ENCODE measurements at regions not wholly inside any gene's neighbourhood (a gene's known extent, or its start where the extent isn't known, plus 50 kb on each side); places are given as distances from the start of the nearest gene placed in this dataset.
"Not testable (repeated sequence)": the region's sequence is repeated elsewhere in the genome, so short reads cannot be mapped to it uniquely, and the experiment has no call there.

GRCh38 chr2:36052819-36053218, 302.8 kb upstream of the CRIM1 start:
- no peak for DNase-seq

- DNase-seq = no peak
Observed at GRCh38 chr2:36044411-36044810, 311.2 kb upstream of the CRIM1 start.

- no peak for DNase-seq
Observed at GRCh38 chr2:36035137-36035536, 320.4 kb upstream of the CRIM1 start.

- DNase-seq = no peak
Observed at GRCh38 chr2:36032046-36032445, 323.5 kb upstream of the CRIM1 start.

GRCh38 chr2:36031471-36031870, 324.1 kb upstream of the CRIM1 start:
- DNase-seq = no peak

GRCh38 chr2:36027616-36028015, 328.0 kb upstream of the CRIM1 start:
- DNase-seq = no peak

- no peak for DNase-seq
Observed at GRCh38 chr2:36013064-36013463, 342.5 kb upstream of the CRIM1 start.

GRCh38 chr2:36006444-36006843, 349.1 kb upstream of the CRIM1 start:
- DNase-seq = no peak

- DNase-seq = no peak
Observed at GRCh38 chr2:36002941-36003340, 352.6 kb upstream of the CRIM1 start.

- no peak for DNase-seq
Observed at GRCh38 chr2:35997488-35997887, 358.1 kb upstream of the CRIM1 start.

GRCh38 chr2:35989503-35989902, 366.1 kb upstream of the CRIM1 start:
- DNase-seq = peak; percentile 73

- no peak for DNase-seq
Observed at GRCh38 chr2:35989040-35989439, 366.5 kb upstream of the CRIM1 start.

- DNase-seq = no peak
Observed at GRCh38 chr2:35986871-35987270, 368.7 kb upstream of the CRIM1 start.

GRCh38 chr2:35978218-35978617, 377.4 kb upstream of the CRIM1 start:
- DNase-seq = no peak

GRCh38 chr2:35976611-35977010, 379.0 kb upstream of the CRIM1 start:
- peak; percentile 27 for DNase-seq

GRCh38 chr2:35973737-35974132, 381.8 kb upstream of the CRIM1 start:
- no peak for DNase-seq

GRCh38 chr2:35973132-35973736, 382.3 kb upstream of the CRIM1 start:
- peak; percentile 24 for DNase-seq

- DNase-seq = peak; percentile 69
Observed at GRCh38 chr2:35963824-35964223, 391.8 kb upstream of the CRIM1 start.

- DNase-seq = peak; percentile 3
Observed at GRCh38 chr2:35963357-35963756, 392.2 kb upstream of the CRIM1 start.

GRCh38 chr2:35962585-35963146, 392.9 kb upstream of the CRIM1 start:
- no peak for DNase-seq

- DNase-seq = no peak
Observed at GRCh38 chr2:35960596-35960995, 395.0 kb upstream of the CRIM1 start.

- not testable (repeated sequence) for DNase-seq
Observed at GRCh38 chr2:35957053-35957452, 398.5 kb upstream of the CRIM1 start.

GRCh38 chr2:35946478-35946877, 409.1 kb upstream of the CRIM1 start:
- no peak for DNase-seq

- no peak for DNase-seq
Observed at GRCh38 chr2:35938838-35939237, 416.7 kb upstream of the CRIM1 start.

GRCh38 chr2:35933031-35933430, 422.5 kb upstream of the CRIM1 start:
- no peak for DNase-seq

All from NCI-H226 (cell line).